ENCODE measurements at regions not wholly inside any gene's neighbourhood (a gene's known extent, or its start where the extent isn't known, plus 50 kb on each side); places are given as distances from the start of the nearest gene placed in this dataset.

DNA sequence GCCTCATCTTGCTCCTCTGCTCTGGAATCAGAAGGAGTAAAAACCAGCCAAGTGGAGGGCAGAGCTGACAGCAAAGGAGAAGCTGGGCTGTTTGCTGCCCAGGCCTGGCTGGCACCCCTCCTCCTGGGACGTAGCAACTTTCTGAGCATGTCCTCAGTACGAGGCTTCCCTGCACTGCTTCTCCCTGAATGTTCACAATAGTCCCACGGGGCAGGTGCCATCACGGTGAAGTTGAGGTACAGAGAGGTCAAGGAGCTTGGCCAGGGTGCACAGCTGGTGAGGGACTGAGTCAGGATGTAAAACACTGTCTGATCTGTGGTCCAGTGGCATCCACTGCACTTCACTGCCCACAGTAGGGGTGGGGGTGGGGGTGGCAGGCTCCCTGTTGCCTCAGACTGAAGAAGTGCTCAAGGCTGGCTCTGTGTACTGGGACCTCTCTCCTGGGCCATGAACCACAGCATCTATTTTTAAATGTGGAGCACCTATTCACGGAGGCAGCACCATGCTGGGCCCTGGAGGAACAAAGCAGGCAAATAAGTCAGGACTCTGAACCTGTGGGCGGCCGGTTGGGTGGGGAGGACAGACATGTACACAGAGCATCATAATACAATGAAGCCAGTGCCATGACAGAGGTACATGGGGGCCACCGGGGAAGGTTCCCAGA lies 369.5 kb downstream of the SEC14L1 start:
- TF ChIP-seq, protein P1, sequence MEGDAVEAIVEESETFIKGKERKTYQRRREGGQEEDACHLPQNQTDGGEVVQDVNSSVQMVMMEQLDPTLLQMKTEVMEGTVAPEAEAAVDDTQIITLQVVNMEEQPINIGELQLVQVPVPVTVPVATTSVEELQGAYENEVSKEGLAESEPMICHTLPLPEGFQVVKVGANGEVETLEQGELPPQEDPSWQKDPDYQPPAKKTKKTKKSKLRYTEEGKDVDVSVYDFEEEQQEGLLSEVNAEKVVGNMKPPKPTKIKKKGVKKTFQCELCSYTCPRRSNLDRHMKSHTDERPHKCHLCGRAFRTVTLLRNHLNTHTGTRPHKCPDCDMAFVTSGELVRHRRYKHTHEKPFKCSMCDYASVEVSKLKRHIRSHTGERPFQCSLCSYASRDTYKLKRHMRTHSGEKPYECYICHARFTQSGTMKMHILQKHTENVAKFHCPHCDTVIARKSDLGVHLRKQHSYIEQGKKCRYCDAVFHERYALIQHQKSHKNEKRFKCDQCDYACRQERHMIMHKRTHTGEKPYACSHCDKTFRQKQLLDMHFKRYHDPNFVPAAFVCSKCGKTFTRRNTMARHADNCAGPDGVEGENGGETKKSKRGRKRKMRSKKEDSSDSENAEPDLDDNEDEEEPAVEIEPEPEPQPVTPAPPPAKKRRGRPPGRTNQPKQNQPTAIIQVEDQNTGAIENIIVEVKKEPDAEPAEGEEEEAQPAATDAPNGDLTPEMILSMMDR (IDR thresholded peaks at IDR 0.05), result no peak
- TF ChIP-seq ZFX (IDR thresholded peaks at IDR 0.05; ENCODE audit: borderline replicate concordance), result no peak

All from 22Rv1 (cell line).